Nephron (organoid): ENCODE measurements at regions not wholly inside any gene's neighbourhood (a gene's known extent, or its start where the extent isn't known, plus 50 kb on each side); places are given as distances from the start of the nearest gene placed in this dataset.

ENCODE experiments used
- H3K27ac Mint-ChIP-seq, 3 experiments: 2 replicates each; pipeline ENCODE4 v1.8.0; 2020; ENCODE audit warnings: mixed read lengths in 3 of 3, mild to moderate bottlenecking in 2 of 3, moderate library complexity in 1 of 3
- H3K27me3 Mint-ChIP-seq: 2 replicates; pipeline ENCODE4 v1.8.0; 2021; ENCODE audit warnings: low read depth, mild to moderate bottlenecking, moderate library complexity, mixed read lengths
- H3K36me3 Mint-ChIP-seq: 2 replicates; pipeline ENCODE4 v1.8.0; 2020; ENCODE audit warnings: low read depth, mixed read lengths
- H3K4me1 Mint-ChIP-seq: 2 replicates; pipeline ENCODE4 v1.8.0; 2020; ENCODE audit warnings: mixed read lengths
- H3K4me3 Mint-ChIP-seq, 3 experiments: 2 replicates each; pipeline ENCODE4 v1.8.0; 2020; ENCODE audit warnings: mild to moderate bottlenecking in 3 of 3, mixed read lengths in 3 of 3, moderate library complexity in 2 of 3
- H3K9me3 Mint-ChIP-seq: 2 replicates; pipeline ENCODE4 v1.8.0; 2020; ENCODE audit warnings: mixed read lengths
- CTCF ChIP-seq, 3 experiments: fragments of 200-600 bp; sonication (generic); IDR thresholded peaks; one replicate each; pipeline ENCODE4 v1.5.0; 2021; ENCODE audit warnings: antibody characterized with exemption in 3 of 3; ENCODE audit not compliant: unreplicated experiment in 3 of 3

GRCh38 chr13:50724913-50725312, 118.6 kb downstream of the DLEU7 start:
- Mint-ChIP-seq H3K36me3 (peaks cover 2% of the 10 kb centered on the region), H3K27ac (no peak overlapping the region), H3K27me3 (no peaks in the 10 kb centered on the region), H3K4me1 (no peaks in the 10 kb centered on the region), H3K4me3 (no peak overlapping the region), H3K9me3 (peaks cover 3% of the 10 kb centered on the region)
- no peak for TF ChIP-seq CTCF (IDR thresholded peaks at IDR 0.05; ENCODE audit: unreplicated experiment in 3 of 3)

- Mint-ChIP-seq H3K4me3 (no peak overlapping the region), H3K9me3 (peaks cover 13% of the 10 kb centered on the region)
Observed at GRCh38 chr13:50726164-50726563, 117.3 kb downstream of the DLEU7 start.

DNA sequence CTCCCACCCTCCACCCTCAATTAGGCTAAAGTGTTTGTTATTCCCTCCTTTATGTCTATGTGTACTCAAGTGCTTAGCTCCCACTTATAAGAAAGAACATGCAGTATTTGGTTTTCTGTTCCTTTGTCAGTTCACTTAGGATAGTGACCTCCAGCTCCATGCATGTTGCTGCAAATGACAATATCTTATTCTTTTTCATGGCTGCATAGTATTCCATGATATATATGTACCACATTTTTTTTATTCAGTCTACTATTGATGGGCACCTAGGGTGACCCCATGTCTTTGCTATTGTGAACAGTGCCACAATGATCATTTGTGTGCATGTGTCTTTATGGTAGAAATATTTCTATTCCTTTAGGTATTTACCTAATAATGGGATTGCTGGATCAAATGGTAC, 114.3 kb downstream of the DLEU7 start:
- Mint-ChIP-seq H3K27me3 (no peaks in the 10 kb centered on the region), H3K4me3 (no peak overlapping the region), H3K9me3 (peaks cover 16% of the 10 kb centered on the region), H3K27ac (no peak overlapping the region), H3K36me3 (peaks cover 13% of the 10 kb centered on the region), H3K4me1 (no peaks in the 10 kb centered on the region)
- TF ChIP-seq CTCF (IDR thresholded peaks at IDR 0.05; ENCODE audit: unreplicated experiment in 3 of 3) = no peak

More at GRCh38 chr13:50726164-50726563, 117.3 kb downstream of the DLEU7 start:
- Mint-ChIP-seq H3K4me1 (no peaks in the 10 kb centered on the region), H3K36me3 (peaks cover 13% of the 10 kb centered on the region), H3K27me3 (no peaks in the 10 kb centered on the region), H3K27ac (no peak overlapping the region)
- TF ChIP-seq CTCF (IDR thresholded peaks at IDR 0.05; ENCODE audit: unreplicated experiment in 3 of 3) = no peak

- H3K9me3 Mint-ChIP-seq = peaks cover 16% of the 10 kb centered on the region
- TF ChIP-seq CTCF (IDR thresholded peaks at IDR 0.05; ENCODE audit: unreplicated experiment in 3 of 3) = no peak
- H3K4me3 Mint-ChIP-seq = no peak overlapping the region
- peaks cover 13% of the 10 kb centered on the region for H3K36me3 Mint-ChIP-seq
- H3K4me1 Mint-ChIP-seq = no peaks in the 10 kb centered on the region
- no peaks in the 10 kb centered on the region for H3K27me3 Mint-ChIP-seq
- no peak overlapping the region for H3K27ac Mint-ChIP-seq
Observed at GRCh38 chr13:50730496-50731351, 112.8 kb downstream of the DLEU7 start.

- H3K27ac Mint-ChIP-seq = no peak overlapping the region
- peaks cover 13% of the 10 kb centered on the region for H3K36me3 Mint-ChIP-seq
- H3K4me3 Mint-ChIP-seq = no peak overlapping the region
- H3K4me1 Mint-ChIP-seq = no peaks in the 10 kb centered on the region
- peaks cover 16% of the 10 kb centered on the region for H3K9me3 Mint-ChIP-seq
- no peaks in the 10 kb centered on the region for H3K27me3 Mint-ChIP-seq
- no peak for TF ChIP-seq CTCF (IDR thresholded peaks at IDR 0.05; ENCODE audit: unreplicated experiment in 3 of 3)
Observed at GRCh38 chr13:50731400-50731799, 112.1 kb downstream of the DLEU7 start.

DNA sequence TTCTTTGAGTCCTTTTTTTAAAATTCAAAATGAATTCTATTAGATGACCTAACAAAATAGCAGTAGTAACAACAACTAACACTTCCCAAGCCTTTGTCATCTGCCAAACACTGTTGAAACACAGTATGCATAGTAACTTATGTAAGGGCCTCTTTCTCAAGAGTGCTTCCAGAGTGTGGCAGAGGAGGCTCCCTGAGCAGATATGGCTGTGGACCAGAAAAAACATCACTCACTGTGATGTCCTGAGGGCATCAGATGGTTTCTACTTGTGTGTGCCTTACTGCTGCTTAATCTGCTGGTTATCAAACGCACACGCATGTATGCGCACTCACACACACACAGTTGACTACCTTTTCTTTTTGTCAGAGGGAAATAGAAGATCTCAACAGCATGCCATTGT, 110.8 kb downstream of the DLEU7 start:
- no peak overlapping the region for H3K4me3 Mint-ChIP-seq
- no peak overlapping the region for H3K27ac Mint-ChIP-seq
- peaks cover 13% of the 10 kb centered on the region for H3K36me3 Mint-ChIP-seq
- peaks cover 16% of the 10 kb centered on the region for H3K9me3 Mint-ChIP-seq
- H3K27me3 Mint-ChIP-seq = no peaks in the 10 kb centered on the region
- H3K4me1 Mint-ChIP-seq = no peaks in the 10 kb centered on the region
- TF ChIP-seq CTCF (IDR thresholded peaks at IDR 0.05; ENCODE audit: unreplicated experiment in 3 of 3) = no peak
